HG03342 (cell line): ENCODE measurements at regions not wholly inside any gene's neighbourhood (a gene's known extent, or its start where the extent isn't known, plus 50 kb on each side); places are given as distances from the start of the nearest gene placed in this dataset.
"Not testable (repeated sequence)": the region's sequence is repeated elsewhere in the genome, so short reads cannot be mapped to it uniquely, and the experiment has no call there.

Experiments used
- ATAC-seq: cut with Tn5 transposase; IDR thresholded peaks from one replicate; pipeline ENCODE4 v1.9.1; 2021; ENCODE audit warnings: mild to moderate bottlenecking, moderate library complexity; ENCODE audit not compliant: unreplicated experiment

DNA sequence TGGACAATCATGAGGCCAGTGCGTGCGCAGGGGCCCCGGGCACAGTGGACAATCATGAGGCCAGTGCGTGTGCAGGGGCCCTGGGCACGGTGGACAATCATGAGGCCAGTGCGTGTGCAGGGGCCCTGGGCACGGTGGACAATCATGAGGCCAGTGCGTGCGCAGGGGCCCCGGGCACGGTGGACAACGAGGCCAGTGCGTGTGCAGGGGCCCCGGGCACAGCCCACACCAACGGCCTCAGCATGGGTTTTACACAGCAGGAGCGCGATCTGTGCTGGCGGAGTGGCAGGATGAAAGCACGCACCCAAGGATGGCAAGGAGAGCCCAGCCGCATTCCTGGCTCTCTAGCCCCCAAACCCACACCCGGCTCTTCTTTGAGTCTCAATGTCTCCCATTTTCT, 78.8 kb downstream of the RFLNA start:
- ATAC-seq = not testable (repeated sequence)

DNA sequence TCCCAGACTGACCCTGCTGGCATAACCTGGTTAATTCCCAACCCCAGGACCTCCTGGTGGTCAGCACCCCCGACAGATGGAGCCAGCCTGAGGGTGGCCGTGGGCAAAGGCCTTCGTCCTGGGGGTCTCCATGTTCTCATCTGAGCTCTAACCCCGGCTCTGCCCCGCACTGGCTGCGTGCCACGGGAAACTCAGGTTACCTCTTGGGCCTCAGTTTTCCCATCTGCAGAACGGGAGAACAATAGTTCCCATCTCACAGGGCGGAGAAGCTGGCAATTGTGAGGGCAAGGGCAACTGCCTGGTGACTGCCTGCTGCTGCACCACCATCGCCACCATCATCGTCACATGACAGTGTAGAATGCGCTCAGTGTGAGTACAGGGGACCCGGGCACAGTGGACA, 77.9 kb downstream of the RFLNA start:
- no peak for ATAC-seq

DNA sequence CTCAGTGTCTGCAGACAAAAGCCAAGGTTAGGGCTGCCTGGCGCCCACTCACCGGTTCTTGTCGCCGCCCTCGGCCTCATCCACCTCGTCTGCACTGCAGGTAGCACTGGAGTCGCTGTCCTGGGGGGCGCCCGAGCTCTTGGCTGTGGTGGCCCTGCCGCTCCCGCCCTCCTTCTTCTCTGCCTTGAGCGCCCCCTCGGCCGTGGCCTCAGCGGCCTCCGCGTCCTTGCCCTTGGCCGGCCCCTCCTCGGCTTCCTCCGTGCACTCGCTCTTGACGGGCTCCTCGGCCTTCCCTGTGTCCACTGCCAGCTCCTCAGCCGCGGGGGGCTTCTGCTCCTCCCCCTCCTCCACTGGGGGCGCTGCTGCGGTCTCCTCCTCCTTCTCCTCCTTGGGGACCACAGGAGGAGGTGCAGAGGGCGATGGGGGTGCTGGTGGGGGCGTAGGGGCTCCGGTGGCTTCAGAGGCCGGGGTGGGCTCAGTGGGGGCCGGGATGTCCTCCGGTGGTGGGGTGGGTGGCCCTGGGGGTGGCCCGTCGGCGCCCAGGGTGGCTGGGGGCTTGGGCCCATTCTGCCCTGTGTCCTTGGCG, 77.2 kb downstream of the RFLNA start:
- no peak for ATAC-seq

GRCh38 chr12:124371366-124371765, 76.5 kb downstream of the RFLNA start:
- no peak for ATAC-seq

DNA sequence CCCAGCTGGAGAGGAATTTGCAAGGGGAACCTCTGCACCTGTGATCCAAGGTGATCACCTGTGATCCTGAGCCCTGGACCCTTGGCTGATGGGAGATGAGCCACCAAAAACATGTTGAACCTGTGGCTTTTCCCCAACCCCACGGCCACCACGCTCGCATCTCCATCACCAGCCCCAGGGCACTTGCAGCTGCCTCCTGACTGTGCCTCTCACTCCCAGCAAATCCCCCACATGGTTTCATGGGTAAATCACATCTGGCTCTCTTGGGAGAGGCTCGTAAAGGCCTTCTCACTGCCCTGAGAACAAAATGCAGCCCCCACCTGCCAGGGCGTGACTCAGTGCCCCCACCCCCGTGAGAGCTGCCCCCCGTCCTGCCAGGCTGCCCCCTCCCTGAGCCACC, 76.0 kb downstream of the RFLNA start:
- ATAC-seq = no peak

- no peak for ATAC-seq
Observed at GRCh38 chr12:124370384-124370783, 75.5 kb downstream of the RFLNA start.

DNA sequence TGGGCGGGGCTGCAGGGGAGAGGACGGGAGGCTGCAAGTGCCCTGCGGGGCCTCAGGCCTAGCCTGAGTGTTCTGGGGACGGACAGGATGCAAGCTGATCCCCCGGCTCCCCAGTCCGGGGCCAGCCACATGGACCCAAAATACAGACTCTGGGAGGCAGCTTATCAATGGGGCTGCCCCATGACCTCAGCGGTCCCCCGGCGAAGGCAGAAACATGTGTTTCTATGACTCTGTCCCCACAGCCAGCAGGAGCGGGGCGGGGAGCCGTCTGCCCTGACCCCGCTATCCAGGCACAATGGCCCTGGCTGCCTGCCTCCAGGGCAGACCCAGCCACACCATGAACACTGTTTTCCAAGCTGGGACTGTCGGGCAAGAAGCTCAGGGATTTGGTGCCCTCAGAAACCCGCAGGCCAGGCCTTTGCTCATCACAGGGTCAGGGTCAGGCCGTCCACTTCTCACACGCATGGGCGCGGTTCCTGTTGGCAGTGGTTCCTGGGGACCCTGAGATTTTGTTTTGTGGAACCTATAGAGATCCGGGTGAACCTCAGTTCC, 75.0 kb downstream of the RFLNA start:
- no peak for ATAC-seq

DNA sequence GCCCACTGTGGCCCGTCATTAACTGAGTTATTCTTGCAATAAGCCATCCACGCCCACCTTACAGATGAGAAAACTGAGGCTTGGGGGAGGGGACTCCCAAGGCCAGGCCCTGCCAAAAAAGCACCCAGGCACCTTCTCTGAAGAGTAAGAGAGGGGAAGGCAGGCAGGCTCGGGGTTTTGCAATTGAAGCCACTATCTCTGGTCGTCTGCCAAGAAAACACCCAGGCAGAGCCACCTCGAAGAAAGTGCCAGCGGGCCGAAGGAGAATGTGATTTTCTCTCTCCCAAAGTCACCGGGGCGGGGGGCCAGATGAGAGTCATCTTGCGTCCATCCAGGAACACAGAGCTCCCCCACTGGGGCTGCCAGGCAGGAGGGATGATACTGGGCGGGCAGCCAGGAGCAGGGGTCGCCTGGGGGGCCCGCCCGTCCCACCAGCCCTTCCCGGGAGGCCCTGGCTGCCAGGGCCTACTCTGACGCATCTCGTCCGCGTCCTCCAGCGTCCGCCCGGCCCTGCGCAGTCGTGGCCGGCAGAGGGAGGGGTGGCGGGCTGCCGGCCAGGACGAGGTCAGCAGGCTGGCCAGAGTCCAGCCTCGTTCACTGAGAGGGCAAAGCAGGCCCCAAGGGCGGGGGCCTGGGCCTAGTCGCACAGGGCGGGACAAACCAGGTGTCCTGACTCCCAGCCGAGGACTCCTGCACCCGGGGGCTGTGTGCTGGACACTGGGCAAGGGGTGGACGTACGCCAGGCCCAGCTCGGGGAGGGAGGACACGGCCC, 74.3 kb downstream of the RFLNA start:
- no peak for ATAC-seq

DNA sequence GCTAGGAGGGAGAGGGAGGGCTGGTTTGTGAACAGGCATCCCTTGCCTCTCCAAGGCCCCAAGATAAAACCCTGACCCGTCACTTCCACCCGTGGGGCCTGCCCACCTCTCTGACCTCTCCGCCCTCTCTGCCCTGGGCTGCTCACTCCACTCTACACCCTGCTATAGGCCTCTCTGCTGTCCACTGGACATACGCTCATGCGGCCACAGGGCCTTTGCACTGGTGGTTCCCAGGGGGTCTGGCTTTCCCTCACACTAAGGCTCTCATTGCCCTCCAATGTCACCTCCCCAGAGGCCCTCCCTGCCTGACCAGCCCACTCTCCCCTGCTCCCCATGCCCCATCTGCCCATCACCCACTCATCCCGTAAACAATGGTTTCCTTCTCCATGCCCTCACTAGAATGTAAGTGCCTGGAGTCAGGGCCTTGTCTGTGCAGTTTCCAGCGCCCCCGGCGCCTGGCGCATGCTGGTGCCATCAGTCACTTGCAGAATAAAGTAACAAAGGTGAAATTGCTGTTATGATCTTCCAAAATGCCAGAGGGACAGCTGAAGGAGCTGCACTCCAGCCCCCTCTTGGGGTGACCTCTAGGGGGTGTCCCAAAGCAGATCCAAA, 73.6 kb downstream of the RFLNA start:
- ATAC-seq = no peak

GRCh38 chr12:124365726-124366430, 71.0 kb downstream of the RFLNA start:
- ATAC-seq = no peak
